GM12873 (cell line): ENCODE measurements at regions not wholly inside any gene's neighbourhood (a gene's known extent, or its start where the extent isn't known, plus 50 kb on each side); places are given as distances from the start of the nearest gene placed in this dataset.

Experiments used
- TF ChIP-seq, protein P1 (sequence below): IDR thresholded peaks from 2 replicates; pipeline ENCODE4 v1.5.1; 2012; ENCODE audit warnings: low read depth, mild to moderate bottlenecking, moderate library complexity, low read length, control low read depth; ENCODE audit not compliant: insufficient read depth; ENCODE audit errors: missing control alignments

DNA sequence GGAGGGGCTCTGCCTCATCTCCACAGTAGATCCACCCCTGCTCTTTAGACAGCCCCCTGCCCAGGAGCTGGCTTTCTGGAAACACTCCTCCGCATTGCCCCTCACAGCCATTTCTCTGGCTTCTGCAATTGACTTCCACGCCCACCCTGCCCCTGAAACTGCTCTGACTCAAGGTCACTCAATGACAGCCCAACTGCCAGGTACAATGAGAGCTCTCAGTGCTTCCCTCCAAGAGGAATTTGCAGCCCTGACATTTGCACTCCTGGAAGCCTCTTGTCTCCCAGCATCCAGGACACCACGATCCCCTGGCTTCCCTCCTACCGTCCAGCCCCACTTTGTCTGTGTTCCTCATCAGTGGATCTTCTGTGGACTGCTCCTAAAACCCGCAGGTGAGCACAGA is 421.5 kb downstream of the SOX9 start:
- TF ChIP-seq, protein P1, sequence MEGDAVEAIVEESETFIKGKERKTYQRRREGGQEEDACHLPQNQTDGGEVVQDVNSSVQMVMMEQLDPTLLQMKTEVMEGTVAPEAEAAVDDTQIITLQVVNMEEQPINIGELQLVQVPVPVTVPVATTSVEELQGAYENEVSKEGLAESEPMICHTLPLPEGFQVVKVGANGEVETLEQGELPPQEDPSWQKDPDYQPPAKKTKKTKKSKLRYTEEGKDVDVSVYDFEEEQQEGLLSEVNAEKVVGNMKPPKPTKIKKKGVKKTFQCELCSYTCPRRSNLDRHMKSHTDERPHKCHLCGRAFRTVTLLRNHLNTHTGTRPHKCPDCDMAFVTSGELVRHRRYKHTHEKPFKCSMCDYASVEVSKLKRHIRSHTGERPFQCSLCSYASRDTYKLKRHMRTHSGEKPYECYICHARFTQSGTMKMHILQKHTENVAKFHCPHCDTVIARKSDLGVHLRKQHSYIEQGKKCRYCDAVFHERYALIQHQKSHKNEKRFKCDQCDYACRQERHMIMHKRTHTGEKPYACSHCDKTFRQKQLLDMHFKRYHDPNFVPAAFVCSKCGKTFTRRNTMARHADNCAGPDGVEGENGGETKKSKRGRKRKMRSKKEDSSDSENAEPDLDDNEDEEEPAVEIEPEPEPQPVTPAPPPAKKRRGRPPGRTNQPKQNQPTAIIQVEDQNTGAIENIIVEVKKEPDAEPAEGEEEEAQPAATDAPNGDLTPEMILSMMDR = no peak

DNA sequence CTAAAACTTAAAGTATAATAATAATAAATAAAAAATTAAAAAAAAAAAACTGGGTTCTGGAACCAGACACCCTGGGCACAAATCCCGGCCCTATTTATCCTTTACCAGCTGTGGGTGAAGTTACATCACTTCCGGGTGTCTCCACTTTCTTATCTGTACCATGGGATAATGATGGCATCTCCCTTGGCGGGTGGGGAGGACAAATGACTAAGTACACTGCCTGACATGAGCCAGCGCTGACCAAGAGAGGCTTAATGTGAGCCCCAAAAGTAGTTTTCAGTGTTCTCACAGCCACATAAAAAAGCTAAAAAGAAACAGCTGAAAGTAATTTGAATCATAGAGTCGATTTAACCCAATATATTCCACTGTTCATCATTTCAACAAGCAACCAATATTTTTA is 424.9 kb downstream of the SOX9 start:
- TF ChIP-seq, protein P1 = no peak

DNA sequence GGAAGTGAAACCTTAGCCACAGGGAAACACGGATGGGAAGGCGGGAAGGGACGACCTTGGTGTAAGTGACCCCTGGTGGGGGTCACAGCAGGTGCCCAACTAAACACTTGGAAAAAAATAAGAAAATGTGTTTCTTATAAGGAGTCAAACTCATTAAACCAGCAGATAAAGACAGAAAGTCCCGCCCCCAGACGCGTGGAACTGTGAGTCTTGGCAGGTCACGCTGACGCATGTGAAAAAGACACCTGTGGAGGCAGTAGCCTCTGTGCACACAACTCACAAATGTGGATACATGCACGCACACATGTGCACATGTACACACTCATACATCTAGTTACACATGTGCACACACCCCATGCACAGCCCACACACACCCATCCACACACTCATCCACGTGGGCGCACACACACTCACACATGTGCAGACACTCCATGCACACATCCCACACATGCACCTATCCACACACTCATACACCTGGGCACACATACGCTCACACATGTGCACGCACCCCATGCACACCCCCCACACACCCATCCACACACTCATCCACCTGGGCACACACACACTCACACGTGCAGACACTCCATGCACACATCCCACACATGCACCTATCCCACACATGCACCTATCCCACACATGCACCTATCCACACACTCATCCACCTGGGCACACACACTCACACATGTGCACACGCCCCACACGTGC is 432.4 kb downstream of the SOX9 start:
- TF ChIP-seq, protein P1 = no peak

DNA sequence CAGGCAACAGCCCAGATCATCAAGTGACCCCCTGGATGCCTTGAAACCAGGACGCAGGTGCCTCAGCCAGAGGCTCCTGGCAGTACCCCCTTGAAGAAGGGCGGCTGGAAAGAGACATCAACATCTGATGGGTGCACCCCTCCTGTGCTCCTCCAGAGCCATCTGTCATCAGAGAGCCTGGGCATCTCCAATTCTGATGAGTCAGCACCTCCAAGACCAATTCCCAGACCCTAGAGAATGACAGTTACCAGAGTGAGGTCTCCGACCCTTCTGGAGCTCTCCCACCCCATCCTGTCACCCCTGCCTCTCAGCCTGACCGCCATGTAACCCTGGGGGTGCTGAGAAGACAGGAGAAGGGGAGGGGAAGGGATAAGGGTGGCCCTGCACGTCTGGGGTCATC is 433.7 kb downstream of the SOX9 start:
- TF ChIP-seq, protein P1 = no peak

DNA sequence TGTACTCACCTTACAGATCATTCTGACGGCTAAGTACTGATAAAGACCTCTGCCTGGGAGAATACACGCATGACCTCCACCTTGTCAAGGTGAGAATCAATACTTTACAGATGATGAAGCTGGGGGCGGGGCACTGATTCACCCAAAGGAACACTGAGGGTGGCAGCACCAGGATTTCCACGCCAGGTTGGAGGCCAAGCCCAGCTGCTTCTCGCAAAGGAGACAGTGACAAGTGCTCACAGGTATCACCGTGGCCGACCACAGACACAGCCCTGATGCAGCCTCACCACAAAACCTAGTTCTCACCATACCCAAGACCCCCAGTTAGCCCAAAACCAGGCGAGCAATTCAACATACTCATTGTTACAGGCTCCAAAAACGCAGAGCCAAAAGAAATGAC is 434.2 kb downstream of the SOX9 start:
- TF ChIP-seq, protein P1 = no peak

DNA sequence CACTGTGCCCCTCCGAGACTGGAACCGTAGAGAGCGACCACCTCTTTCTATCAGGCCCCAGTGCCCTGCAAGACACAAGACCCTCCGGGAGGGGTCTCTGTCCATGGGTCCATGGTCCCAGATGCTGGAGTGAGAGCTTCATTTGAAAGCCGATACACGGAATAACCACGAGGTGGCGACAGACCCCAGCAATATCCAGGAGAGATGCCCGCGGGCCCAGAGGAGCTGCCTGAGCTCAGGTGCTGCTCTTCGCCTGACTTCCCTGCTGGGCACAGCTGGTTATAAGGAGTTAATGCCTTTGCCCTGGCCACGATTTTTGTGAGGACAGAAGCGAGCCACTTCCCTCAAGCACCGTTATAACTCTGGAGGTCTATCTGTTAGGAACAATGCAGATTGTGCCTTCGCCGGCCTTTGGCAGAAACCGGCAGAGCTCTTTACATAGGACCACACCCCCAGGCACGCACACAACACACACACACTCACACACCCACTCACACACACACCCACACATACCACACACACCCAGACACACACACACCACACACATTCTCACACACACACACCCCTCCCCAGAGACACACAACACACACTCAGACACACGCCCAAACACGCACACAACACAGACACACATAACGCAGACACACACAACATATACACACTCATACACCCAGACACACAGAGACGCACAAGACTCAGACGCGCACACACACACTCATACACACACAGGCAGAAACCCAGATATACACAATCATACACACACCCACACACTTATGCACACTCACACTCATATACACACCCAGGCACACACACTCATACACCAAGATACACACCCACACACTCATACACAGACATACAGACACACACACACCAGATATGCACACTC is 436.4 kb downstream of the SOX9 start:
- TF ChIP-seq, protein P1 = peak; percentile 85

DNA sequence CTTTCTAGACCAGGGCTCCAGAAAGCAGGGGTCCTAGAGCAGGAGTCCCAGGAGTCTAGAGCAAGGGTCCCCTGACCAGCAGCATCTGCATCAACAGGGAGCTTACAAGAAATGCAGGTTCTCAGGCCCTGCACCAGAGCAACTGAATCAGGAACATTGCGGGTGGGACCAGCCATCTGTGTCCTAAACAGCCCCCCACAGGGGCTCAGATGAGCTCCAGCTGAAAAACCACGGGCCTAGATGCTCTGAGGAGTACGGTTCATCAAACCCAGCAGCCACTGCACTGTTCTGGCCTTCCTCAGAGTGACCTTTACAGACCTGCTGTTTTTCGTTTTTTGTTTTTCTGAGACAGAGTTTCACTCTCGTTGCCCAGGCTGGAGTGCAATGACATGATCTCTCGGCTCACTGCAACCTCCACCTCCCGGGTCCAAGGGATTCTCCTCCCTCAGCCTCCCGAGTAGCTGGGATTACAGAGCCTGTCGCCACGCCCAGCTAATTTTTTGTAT is 438.2 kb downstream of the SOX9 start:
- TF ChIP-seq, protein P1 = no peak
